Panc1 (cell line): ENCODE measurements at regions not wholly inside any gene's neighbourhood (a gene's known extent, or its start where the extent isn't known, plus 50 kb on each side); places are given as distances from the start of the nearest gene placed in this dataset.

Source experiments
- CTCF ChIP-seq: fragments of 450-650 bp; IDR thresholded peaks from 2 replicates; pipeline ENCODE4 v1.5.1; 2017; ENCODE audit warnings: mild to moderate bottlenecking
- POLR2AphosphoS5 ChIP-seq: IDR thresholded peaks from 2 replicates; pipeline ENCODE4 v1.6.1; 2012; ENCODE audit warnings: mild to moderate bottlenecking, low read depth, low read length, moderate library complexity

- TF ChIP-seq CTCF (no peak), POLR2AphosphoS5 (no peak)
Measured at GRCh38 chr3:73787620-73788019, 162.9 kb upstream of the PDZRN3 start.
